Nephron (organoid): ENCODE measurements at regions not wholly inside any gene's neighbourhood (a gene's known extent, or its start where the extent isn't known, plus 50 kb on each side); places are given as distances from the start of the nearest gene placed in this dataset.
"Not testable (repeated sequence)": the region's sequence is repeated elsewhere in the genome, so short reads cannot be mapped to it uniquely, and the experiment has no call there.

Source experiments
- H3K27ac Mint-ChIP-seq, 3 experiments: 2 replicates each; pipeline ENCODE4 v1.8.0; 2020; ENCODE audit warnings: mixed read lengths in 3 of 3, mild to moderate bottlenecking in 2 of 3, moderate library complexity in 1 of 3
- H3K27me3 Mint-ChIP-seq: 2 replicates; pipeline ENCODE4 v1.8.0; 2021; ENCODE audit warnings: low read depth, mild to moderate bottlenecking, moderate library complexity, mixed read lengths
- H3K36me3 Mint-ChIP-seq: 2 replicates; pipeline ENCODE4 v1.8.0; 2020; ENCODE audit warnings: low read depth, mixed read lengths
- H3K4me1 Mint-ChIP-seq: 2 replicates; pipeline ENCODE4 v1.8.0; 2020; ENCODE audit warnings: mixed read lengths
- H3K4me3 Mint-ChIP-seq, 3 experiments: 2 replicates each; pipeline ENCODE4 v1.8.0; 2020; ENCODE audit warnings: mild to moderate bottlenecking in 3 of 3, mixed read lengths in 3 of 3, moderate library complexity in 2 of 3
- H3K9me3 Mint-ChIP-seq: 2 replicates; pipeline ENCODE4 v1.8.0; 2020; ENCODE audit warnings: mixed read lengths
- CTCF ChIP-seq, 3 experiments: fragments of 200-600 bp; sonication (generic); IDR thresholded peaks; one replicate each; pipeline ENCODE4 v1.5.0; 2021; ENCODE audit warnings: antibody characterized with exemption in 3 of 3; ENCODE audit not compliant: unreplicated experiment in 3 of 3

GRCh38 chr4:3607690-3608552 lies 75.7 kb upstream of the LRPAP1 start:
- no peaks in the 10 kb centered on the region for H3K9me3 Mint-ChIP-seq
- peaks cover 31% of the 10 kb centered on the region for H3K4me1 Mint-ChIP-seq
- H3K27ac Mint-ChIP-seq = peak overlapping the region; percentile 68 to 71 (median 70)

GRCh38 chr4:3606850-3607249 lies 74.6 kb upstream of the LRPAP1 start:
- not testable (repeated sequence) for H3K27ac Mint-ChIP-seq, H3K36me3 Mint-ChIP-seq, H3K4me3 Mint-ChIP-seq, H3K9me3 Mint-ChIP-seq
- Mint-ChIP-seq H3K4me1 (peaks cover 27% of the 10 kb centered on the region), H3K27me3 (peaks cover 14% of the 10 kb centered on the region)

More at GRCh38 chr4:3607690-3608552, 75.7 kb upstream of the LRPAP1 start:
- no peak for TF ChIP-seq CTCF (IDR thresholded peaks at IDR 0.05; ENCODE audit: unreplicated experiment in 3 of 3)
- Mint-ChIP-seq H3K36me3 (no peaks in the 10 kb centered on the region), H3K4me3 (peak overlapping the region in 2 of 3 experiments; percentile 35 to 44), H3K27me3 (peaks cover 11% of the 10 kb centered on the region)

- Mint-ChIP-seq H3K27me3 (peaks cover 11% of the 10 kb centered on the region), H3K4me1 (peaks cover 22% of the 10 kb centered on the region)
- H3K9me3 Mint-ChIP-seq, H3K4me3 Mint-ChIP-seq, H3K27ac Mint-ChIP-seq, H3K36me3 Mint-ChIP-seq: not testable (repeated sequence)
Observed at GRCh38 chr4:3606271-3606670, 74.0 kb upstream of the LRPAP1 start.

- no peak for TF ChIP-seq CTCF (IDR thresholded peaks at IDR 0.05; ENCODE audit: unreplicated experiment in 3 of 3)
- Mint-ChIP-seq H3K9me3 (peaks cover 3% of the 10 kb centered on the region), H3K27me3 (peaks cover 11% of the 10 kb centered on the region), H3K4me3 (no peak overlapping the region), H3K27ac (no peak overlapping the region), H3K4me1 (peaks cover 22% of the 10 kb centered on the region), H3K36me3 (no peaks in the 10 kb centered on the region)
Observed at GRCh38 chr4:3605491-3605890, 73.3 kb upstream of the LRPAP1 start.

- not testable (repeated sequence) for H3K27me3 Mint-ChIP-seq, H3K9me3 Mint-ChIP-seq, H3K4me3 Mint-ChIP-seq, H3K4me1 Mint-ChIP-seq, H3K27ac Mint-ChIP-seq, H3K36me3 Mint-ChIP-seq
Observed at GRCh38 chr4:3602886-3603645, 70.8 kb upstream of the LRPAP1 start.

- no peak for TF ChIP-seq CTCF (IDR thresholded peaks at IDR 0.05; ENCODE audit: unreplicated experiment in 3 of 3)
- Mint-ChIP-seq H3K4me1 (no peaks in the 10 kb centered on the region), H3K27ac (no peak overlapping the region), H3K36me3 (no peaks in the 10 kb centered on the region), H3K9me3 (peaks cover 3% of the 10 kb centered on the region), H3K4me3 (no peak overlapping the region), H3K27me3 (peaks cover 3% of the 10 kb centered on the region)
Observed at GRCh38 chr4:3601992-3602391, 69.8 kb upstream of the LRPAP1 start.

- H3K27me3 Mint-ChIP-seq, H3K4me3 Mint-ChIP-seq, H3K27ac Mint-ChIP-seq: not testable (repeated sequence)
Observed at GRCh38 chr4:3601108-3601690, 69.0 kb upstream of the LRPAP1 start.

More at GRCh38 chr4:3601108-3601690, 69.0 kb upstream of the LRPAP1 start:
- H3K9me3 Mint-ChIP-seq, H3K36me3 Mint-ChIP-seq, H3K4me1 Mint-ChIP-seq: not testable (repeated sequence)
